HG02571 (cell line): ENCODE measurements at regions not wholly inside any gene's neighbourhood (a gene's known extent, or its start where the extent isn't known, plus 50 kb on each side); places are given as distances from the start of the nearest gene placed in this dataset.

ENCODE experiments used
- ATAC-seq: cut with Tn5 transposase; IDR thresholded peaks from one replicate; pipeline ENCODE4 v1.9.1; 2021; ENCODE audit warnings: mild to moderate bottlenecking, moderate library complexity; ENCODE audit not compliant: unreplicated experiment

- no peak for ATAC-seq
These were observed 103.3 kb downstream of the DUSP10 start for GRCh38 chr1:221638595-221638994.

GRCh38 chr1:221641811-221642210, 100.1 kb downstream of the DUSP10 start:
- ATAC-seq = no peak

GRCh38 chr1:221643404-221644144, 98.3 kb downstream of the DUSP10 start:
- ATAC-seq = no peak

- no peak for ATAC-seq
These were observed 97.8 kb downstream of the DUSP10 start for GRCh38 chr1:221644145-221644448.

- no peak for ATAC-seq
These were observed 97.1 kb downstream of the DUSP10 start for GRCh38 chr1:221644663-221645258.

GRCh38 chr1:221648201-221648600, 93.7 kb downstream of the DUSP10 start:
- no peak for ATAC-seq
